ENCODE measurements at regions not wholly inside any gene's neighbourhood (a gene's known extent, or its start where the extent isn't known, plus 50 kb on each side); places are given as distances from the start of the nearest gene placed in this dataset.

DNA sequence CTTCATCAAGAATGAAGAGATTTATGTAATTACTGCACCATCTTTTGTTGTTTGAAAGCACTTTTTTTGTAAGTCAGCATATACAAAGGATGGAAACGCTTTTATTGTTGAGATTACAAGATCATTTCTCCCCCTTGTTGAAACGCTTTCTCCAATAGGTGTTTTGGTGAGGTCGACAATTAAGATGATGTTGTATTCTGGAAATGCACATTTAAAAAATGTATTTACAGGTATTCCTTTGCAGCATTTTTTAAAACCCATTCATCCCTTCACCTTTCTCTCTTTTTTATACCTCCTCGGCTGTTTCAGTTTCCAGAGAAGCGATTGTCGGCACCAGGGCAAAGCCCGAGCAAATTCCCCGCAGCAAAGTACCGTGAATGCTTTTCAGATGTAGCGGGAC is 499.9 kb downstream of the VRK1 start:
- Histone ChIP-seq H3K36me3 (replicated peaks in 1 of 2; ENCODE audit: control insufficient read depth in 1 of 2, insufficient read depth in 2 of 2, low read length in 2 of 2) (no peaks in the 10 kb centered on the region), H3K4me3 (replicated peaks in 1 of 3; ENCODE audit: insufficient read depth in 1 of 3, low read depth in 2 of 3, low read length in 3 of 3) (no peak overlapping the region), H3K27me3 (ENCODE audit: control insufficient read depth in 1 of 2, insufficient read depth in 2 of 2, low read length in 2 of 2) (no peaks in the 10 kb centered on the region; a peak in 2 of 5 replicates), H3K4me2 (ENCODE audit: low read depth, low read length) (no peak overlapping the region), H3K79me2 (ENCODE audit: insufficient read depth, low read length) (no peaks in the 10 kb centered on the region), H3K4me1 (ENCODE audit: insufficient read depth, low read length) (no peaks in the 10 kb centered on the region), H4K20me1 (ENCODE audit: insufficient read depth, low read length) (no peaks in the 10 kb centered on the region), H3K9ac (ENCODE audit: insufficient read depth, low read depth, low read length) (no peak overlapping the region), H3K27ac (ENCODE audit: extremely low read length, insufficient read depth, low read length) (no peak overlapping the region), H2AFZ (ENCODE audit: low read length) (no peak overlapping the region), H3K9me3 (ENCODE audit: low read length) (no peaks in the 10 kb centered on the region)
- ChIA-PET POLR2A (no interaction called here), CTCF (ENCODE audit: low intra/inter-chr PET ratio, low total read pairs) (no interaction called here)
- DNase-seq (ENCODE audit: low spot score) (no peak), ATAC-seq (no peak), FAIRE-seq (no peak)
- TF ChIP-seq REXO4 (CRISPR knock-in tag; IDR thresholded peaks at IDR 0.05; ENCODE audit: borderline replicate concordance) (no peak), KMT2A (CRISPR knock-in tag; IDR thresholded peaks at IDR 0.05) (no peak), HHEX (CRISPR knock-in tag; IDR thresholded peaks at IDR 0.05) (no peak), RAD21 (CRISPR knock-in tag; IDR thresholded peaks at IDR 0.05) (no peak)
- TF ChIP-seq, protein P1, sequence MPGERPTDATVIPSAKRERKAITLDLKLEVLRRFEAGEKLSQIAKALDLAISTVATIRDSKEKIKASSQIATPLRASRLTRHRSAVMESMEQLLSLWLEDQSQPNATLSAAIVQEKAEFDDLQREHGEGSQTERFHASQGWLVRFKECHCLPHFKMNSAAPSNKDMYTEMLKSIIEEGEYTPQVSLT (CRISPR knock-in tag; IDR thresholded peaks at IDR 0.05; ENCODE audit: borderline replicate concordance, low read depth) = no peak
- intact Hi-C loops (cut with micrococcal nuclease; ENCODE audit: unreplicated experiment) = loop anchor here (10.0 kb wide), 1 partner anchor 1968 kb away; no protein-coding TSS in a partner anchor
- no TSS peak for BruUV-seq (replicated peaks)
- in situ Hi-C loops (cut with HindIII; ENCODE audit: extremely low pct_ligation_motif_present, low pct_unique_long_range_greater_than_20kb) = no loop called here
- WGBS (ENCODE audit: low lambda C conversion rate) = 39% methylated on average over 10 of the region's 10 CpGs

DNA sequence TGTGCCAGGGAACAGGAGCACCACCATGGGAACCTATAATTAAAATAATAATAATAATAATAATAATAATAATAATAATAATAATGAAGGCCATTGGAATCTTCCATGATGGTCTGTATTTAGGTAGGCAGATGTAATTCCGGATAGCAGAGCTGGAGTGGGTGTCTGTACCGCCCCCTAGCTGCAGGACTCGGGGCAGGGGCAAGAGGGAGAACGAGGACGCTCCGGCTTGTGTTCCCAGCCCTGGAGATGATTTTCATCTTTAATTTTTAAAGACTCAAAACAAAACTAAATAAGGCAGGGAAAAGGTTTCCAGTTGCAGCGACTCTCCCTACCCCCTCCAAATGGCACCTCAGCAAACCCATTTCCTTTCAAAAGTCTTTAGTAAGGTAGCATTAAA is 501.1 kb downstream of the VRK1 start:
- BruUV-seq (replicated peaks) = no TSS peak
- Histone ChIP-seq H3K9me3 (ENCODE audit: low read length) (no peaks in the 10 kb centered on the region), H4K20me1 (ENCODE audit: insufficient read depth, low read length) (no peaks in the 10 kb centered on the region), H3K4me1 (ENCODE audit: insufficient read depth, low read length) (no peaks in the 10 kb centered on the region), H3K27me3 (ENCODE audit: control insufficient read depth in 1 of 2, insufficient read depth in 2 of 2, low read length in 2 of 2) (no peaks in the 10 kb centered on the region; a peak in 2 of 5 replicates), H2AFZ (ENCODE audit: low read length) (no peak overlapping the region), H3K27ac (ENCODE audit: extremely low read length, insufficient read depth, low read length) (no peak overlapping the region), H3K4me2 (ENCODE audit: low read depth, low read length) (no peak overlapping the region), H3K79me2 (ENCODE audit: insufficient read depth, low read length) (no peaks in the 10 kb centered on the region), H3K9ac (ENCODE audit: insufficient read depth, low read depth, low read length) (no peak overlapping the region), H3K4me3 (replicated peaks in 1 of 3; ENCODE audit: insufficient read depth in 1 of 3, low read depth in 2 of 3, low read length in 3 of 3) (no peak overlapping the region), H3K36me3 (replicated peaks in 1 of 2; ENCODE audit: control insufficient read depth in 1 of 2, insufficient read depth in 2 of 2, low read length in 2 of 2) (no peaks in the 10 kb centered on the region)
- in situ Hi-C loops (cut with HindIII; ENCODE audit: extremely low pct_ligation_motif_present, low pct_unique_long_range_greater_than_20kb) (no loop called here), intact Hi-C loops (cut with micrococcal nuclease; ENCODE audit: unreplicated experiment) (loop anchor here (10.0 kb wide), 1 partner anchor 1966 kb away; no protein-coding TSS in a partner anchor)
- POLR2A ChIA-PET = no interaction called here
- FAIRE-seq (no peak), DNase-seq (ENCODE audit: low spot score) (no peak), ATAC-seq (no peak)
- WGBS (ENCODE audit: low lambda C conversion rate) = 3% methylated on average over 7 of the region's 7 CpGs
- CTCF ChIA-PET (ENCODE audit: low intra/inter-chr PET ratio, low total read pairs) = no interaction called here
- TF ChIP-seq, protein P2, sequence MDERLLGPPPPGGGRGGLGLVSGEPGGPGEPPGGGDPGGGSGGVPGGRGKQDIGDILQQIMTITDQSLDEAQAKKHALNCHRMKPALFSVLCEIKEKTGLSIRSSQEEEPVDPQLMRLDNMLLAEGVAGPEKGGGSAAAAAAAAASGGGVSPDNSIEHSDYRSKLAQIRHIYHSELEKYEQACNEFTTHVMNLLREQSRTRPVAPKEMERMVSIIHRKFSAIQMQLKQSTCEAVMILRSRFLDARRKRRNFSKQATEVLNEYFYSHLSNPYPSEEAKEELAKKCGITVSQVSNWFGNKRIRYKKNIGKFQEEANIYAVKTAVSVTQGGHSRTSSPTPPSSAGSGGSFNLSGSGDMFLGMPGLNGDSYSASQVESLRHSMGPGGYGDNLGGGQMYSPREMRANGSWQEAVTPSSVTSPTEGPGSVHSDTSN (CRISPR knock-in tag; IDR thresholded peaks at IDR 0.05) = no peak
- TF ChIP-seq ZNF777 (CRISPR knock-in tag; IDR thresholded peaks at IDR 0.05) = no peak
- no peak for TF ChIP-seq NFE2 (CRISPR knock-in tag; IDR thresholded peaks at IDR 0.05)
- TF ChIP-seq HNF4G (IDR thresholded peaks at IDR 0.05; ENCODE audit: borderline replicate concordance, low read depth, low read length) = no peak
- TF ChIP-seq HNF4G (CRISPR knock-in tag; IDR thresholded peaks at IDR 0.05; ENCODE audit: borderline replicate concordance, low read depth) = no peak
- TF ChIP-seq, protein P3, sequence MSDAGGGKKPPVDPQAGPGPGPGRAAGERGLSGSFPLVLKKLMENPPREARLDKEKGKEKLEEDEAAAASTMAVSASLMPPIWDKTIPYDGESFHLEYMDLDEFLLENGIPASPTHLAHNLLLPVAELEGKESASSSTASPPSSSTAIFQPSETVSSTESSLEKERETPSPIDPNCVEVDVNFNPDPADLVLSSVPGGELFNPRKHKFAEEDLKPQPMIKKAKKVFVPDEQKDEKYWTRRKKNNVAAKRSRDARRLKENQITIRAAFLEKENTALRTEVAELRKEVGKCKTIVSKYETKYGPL (CRISPR knock-in tag; IDR thresholded peaks at IDR 0.05) = no peak
- TF ChIP-seq, protein P4, sequence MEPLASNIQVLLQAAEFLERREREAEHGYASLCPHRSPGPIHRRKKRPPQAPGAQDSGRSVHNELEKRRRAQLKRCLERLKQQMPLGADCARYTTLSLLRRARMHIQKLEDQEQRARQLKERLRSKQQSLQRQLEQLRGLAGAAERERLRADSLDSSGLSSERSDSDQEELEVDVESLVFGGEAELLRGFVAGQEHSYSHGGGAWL (CRISPR knock-in tag; IDR thresholded peaks at IDR 0.05) = no peak
- no peak for TF ChIP-seq MED13 (CRISPR knock-in tag; IDR thresholded peaks at IDR 0.05)
- TF ChIP-seq KLF6 (CRISPR knock-in tag; IDR thresholded peaks at IDR 0.05) = no peak
- TF ChIP-seq ZMYM3 (CRISPR knock-in tag; IDR thresholded peaks at IDR 0.05) = no peak
- no peak for TF ChIP-seq MAF1 (CRISPR knock-in tag; IDR thresholded peaks at IDR 0.05; ENCODE audit: borderline replicate concordance)
- TF ChIP-seq, protein P5, sequence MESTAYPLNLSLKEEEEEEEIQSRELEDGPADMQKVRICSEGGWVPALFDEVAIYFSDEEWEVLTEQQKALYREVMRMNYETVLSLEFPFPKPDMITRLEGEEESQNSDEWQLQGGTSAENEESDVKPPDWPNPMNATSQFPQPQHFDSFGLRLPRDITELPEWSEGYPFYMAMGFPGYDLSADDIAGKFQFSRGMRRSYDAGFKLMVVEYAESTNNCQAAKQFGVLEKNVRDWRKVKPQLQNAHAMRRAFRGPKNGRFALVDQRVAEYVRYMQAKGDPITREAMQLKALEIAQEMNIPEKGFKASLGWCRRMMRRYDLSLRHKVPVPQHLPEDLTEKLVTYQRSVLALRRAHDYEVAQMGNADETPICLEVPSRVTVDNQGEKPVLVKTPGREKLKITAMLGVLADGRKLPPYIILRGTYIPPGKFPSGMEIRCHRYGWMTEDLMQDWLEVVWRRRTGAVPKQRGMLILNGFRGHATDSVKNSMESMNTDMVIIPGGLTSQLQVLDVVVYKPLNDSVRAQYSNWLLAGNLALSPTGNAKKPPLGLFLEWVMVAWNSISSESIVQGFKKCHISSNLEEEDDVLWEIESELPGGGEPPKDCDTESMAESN (CRISPR knock-in tag; conservative IDR thresholded peaks at IDR 0.05) = no peak

Measured in HepG2 (cell line).